CD4-positive, alpha-beta memory T cell (primary cell): ENCODE measurements at regions not wholly inside any gene's neighbourhood (a gene's known extent, or its start where the extent isn't known, plus 50 kb on each side); places are given as distances from the start of the nearest gene placed in this dataset.

Experiments
- CTCF ChIA-PET: fragments of 350-600 bp; sonication (Branson Sonifier 250); formaldehyde crosslinking; loops from one replicate; lab custom pipeline; 2021; ENCODE audit warnings: inconsistent platforms; ENCODE audit not compliant: partially characterized antibody; lab: Charles Lee
- POLR2A ChIA-PET: fragments of 350-600 bp; sonication (Branson Sonifier 250); formaldehyde crosslinking; loops from one replicate; lab custom pipeline; 2021; ENCODE audit not compliant: partially characterized antibody; lab: Charles Lee
- DNase-seq, 5 donors: peaks; one replicate each; pipeline versions ENCODE4 v3.0.0 to v3.0.0-alpha.2; 2020 to 2022; ENCODE audit warnings: mixed read lengths in 1 of 5
- H3K27ac ChIP-seq: one replicate; pipeline ENCODE4 v1.7.0; 2013; ENCODE audit warnings: low read depth, low read length
- H3K27me3 ChIP-seq: 2 replicates; pipeline ENCODE4 v1.7.0; 2013; ENCODE audit warnings: mild to moderate bottlenecking, low read length, moderate library complexity; ENCODE audit not compliant: insufficient read depth
- H3K36me3 ChIP-seq: 2 replicates; pipeline ENCODE4 v1.7.0; 2013; ENCODE audit warnings: mild to moderate bottlenecking, low read length, moderate library complexity; ENCODE audit not compliant: insufficient read depth
- H3K4me1 ChIP-seq: 2 replicates; pipeline ENCODE4 v1.7.0; 2013; ENCODE audit warnings: mild to moderate bottlenecking, low read length, moderate library complexity; ENCODE audit not compliant: insufficient read depth
- H3K4me3 ChIP-seq, 2 donors: one replicate each; pipeline ENCODE4 v1.7.0; 2013; ENCODE audit warnings: low read length in 2 of 2, mild to moderate bottlenecking in 1 of 2
- H3K9me3 ChIP-seq, 2 donors: one replicate each; pipeline ENCODE4 v1.7.0; 2013; ENCODE audit warnings: low read length in 2 of 2, control low read depth in 1 of 2; ENCODE audit not compliant: control insufficient read depth in 1 of 2
- H3K27ac Mint-ChIP-seq, 7 donors: one replicate each; pipeline ENCODE4 v1.8.0; 2020 to 2021; ENCODE audit warnings: mixed read lengths in 7 of 7, mild to moderate bottlenecking in 6 of 7, inconsistent platforms in 3 of 7, moderate library complexity in 3 of 7
- H3K27me3 Mint-ChIP-seq, 2 donors: one replicate each; pipeline ENCODE4 v1.8.0; 2020 to 2021; ENCODE audit warnings: mixed read lengths in 2 of 2
- H3K36me3 Mint-ChIP-seq, 2 donors: one replicate each; pipeline ENCODE4 v1.8.0; 2020 to 2021; ENCODE audit warnings: mixed read lengths in 2 of 2, inconsistent platforms in 1 of 2, mild to moderate bottlenecking in 1 of 2
- H3K4me1 Mint-ChIP-seq, 4 donors: one replicate each; pipeline ENCODE4 v1.8.0; 2020 to 2021; ENCODE audit warnings: mixed read lengths in 4 of 4, mild to moderate bottlenecking in 1 of 4
- H3K4me3 Mint-ChIP-seq, 8 donors: one replicate each; pipeline ENCODE4 v1.8.0; 2020 to 2021; ENCODE audit warnings: mixed read lengths in 8 of 8, mild to moderate bottlenecking in 7 of 8, moderate library complexity in 6 of 8, inconsistent platforms in 3 of 8
- H3K9me3 Mint-ChIP-seq, 8 donors: one replicate each; pipeline ENCODE4 v1.8.0; 2020 to 2021; ENCODE audit warnings: mixed read lengths in 8 of 8, mild to moderate bottlenecking in 5 of 8, inconsistent platforms in 3 of 8, moderate library complexity in 1 of 8
- intact Hi-C: fragments of 100-400 bp; cut with micrococcal nuclease; formaldehyde crosslinking; loops from one replicate; pipeline ENCODE4 v1.15.1; 2023

DNA sequence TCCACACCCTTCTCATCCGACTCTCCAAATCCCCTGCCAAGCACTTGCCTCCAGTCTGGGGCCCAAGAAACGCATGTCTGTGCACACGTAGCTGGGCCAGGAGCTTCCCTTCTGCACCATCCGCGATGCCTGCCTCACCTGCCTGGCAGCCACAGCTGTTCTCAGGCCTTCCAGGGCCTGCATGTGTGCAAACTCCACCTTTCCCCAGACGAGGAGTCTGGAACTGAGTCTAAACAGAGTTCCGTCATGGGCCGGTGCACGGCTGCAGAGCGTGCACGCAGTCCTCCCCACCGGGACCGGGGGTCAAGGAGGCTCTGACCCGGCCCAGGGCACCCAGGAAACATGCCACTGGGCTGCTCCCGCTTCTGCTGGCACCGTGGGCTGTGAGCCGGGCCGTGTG is 66.8 kb upstream of the SALL3 start:
- Histone ChIP-seq H3K4me1 (no peaks in the 10 kb centered on the region), H3K36me3 (no peaks in the 10 kb centered on the region), H3K27ac (no peak overlapping the region), H3K4me3 (no peak overlapping the region), H3K9me3 (no peaks in the 10 kb centered on the region), H3K27me3 (no peaks in the 10 kb centered on the region)
- H3K27me3 Mint-ChIP-seq, result peaks cover 2 to 5% of the 10 kb centered on the region in 2 donors
- H3K9me3 Mint-ChIP-seq, result peaks cover 0 to 6% (median 3%) of the 10 kb centered on the region in 8 donors
- intact Hi-C loops, result no loop called here
- H3K27ac Mint-ChIP-seq, result no peak overlapping the region
- ChIA-PET POLR2A (no interaction called here), CTCF (no interaction called here)
- H3K4me3 Mint-ChIP-seq, result no peak overlapping the region
- H3K4me1 Mint-ChIP-seq, result no peaks in the 10 kb centered on the region
- H3K36me3 Mint-ChIP-seq, result no peaks in the 10 kb centered on the region
- DNase-seq, result no peak

DNA sequence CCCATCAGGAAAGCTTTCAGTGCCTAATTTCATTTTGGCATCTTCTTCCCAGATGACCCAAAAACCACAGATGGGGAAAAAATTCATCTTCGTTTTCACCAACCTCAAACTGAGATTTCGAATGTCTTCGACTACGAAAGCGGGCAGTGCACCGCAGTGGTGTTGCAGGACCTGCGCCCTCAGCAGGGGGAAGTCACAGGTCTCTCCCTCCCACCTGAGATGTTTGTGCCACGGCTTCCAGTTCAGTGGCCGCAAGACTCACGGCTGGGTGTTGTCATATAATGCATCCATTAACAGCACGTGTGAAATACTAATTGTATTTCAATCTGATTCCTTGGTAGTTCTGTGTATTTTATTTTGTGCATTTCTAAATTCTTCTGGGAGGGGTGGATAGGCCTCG is 66.2 kb upstream of the SALL3 start:
- intact Hi-C loops, result no loop called here
- Histone ChIP-seq H3K36me3 (no peaks in the 10 kb centered on the region), H3K4me3 (no peak overlapping the region), H3K4me1 (no peaks in the 10 kb centered on the region), H3K27me3 (no peaks in the 10 kb centered on the region), H3K27ac (no peak overlapping the region), H3K9me3 (no peaks in the 10 kb centered on the region)
- DNase-seq, result no peak
- Mint-ChIP-seq H3K27ac (no peak overlapping the region), H3K36me3 (no peaks in the 10 kb centered on the region), H3K27me3 (peaks cover 2 to 7% of the 10 kb centered on the region in 2 donors), H3K9me3 (peaks cover 0 to 6% (median 4%) of the 10 kb centered on the region in 8 donors), H3K4me3 (no peak overlapping the region), H3K4me1 (no peaks in the 10 kb centered on the region)
- POLR2A ChIA-PET, result no interaction called here
- CTCF ChIA-PET, result no interaction called here

DNA sequence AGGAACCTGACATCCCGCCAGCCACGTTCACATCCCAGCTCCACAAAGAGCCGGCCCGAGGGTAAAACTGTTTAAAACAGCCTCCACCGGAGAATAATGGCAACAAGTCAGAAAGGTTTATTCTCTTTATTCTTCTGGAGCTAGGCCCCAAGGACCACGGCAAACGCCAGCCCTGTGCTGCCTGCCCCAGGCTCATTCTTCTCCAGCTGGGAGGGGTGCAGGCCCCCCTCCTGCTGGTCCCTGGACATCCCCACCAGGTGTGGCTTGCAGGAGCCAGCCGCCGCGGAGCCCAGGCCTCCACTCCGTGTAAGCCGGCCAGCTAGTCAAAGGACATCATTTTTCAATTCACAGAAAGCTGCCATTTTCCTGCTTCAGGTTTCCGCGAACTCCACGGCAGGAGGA is 65.8 kb upstream of the SALL3 start:
- Mint-ChIP-seq H3K4me3 (no peak overlapping the region), H3K9me3 (peaks cover 0 to 6% (median 4%) of the 10 kb centered on the region in 8 donors), H3K4me1 (no peaks in the 10 kb centered on the region), H3K27me3 (peaks cover 2 to 7% of the 10 kb centered on the region in 2 donors), H3K27ac (no peak overlapping the region), H3K36me3 (no peaks in the 10 kb centered on the region)
- Histone ChIP-seq H3K27ac (no peak overlapping the region), H3K27me3 (no peaks in the 10 kb centered on the region), H3K4me1 (no peaks in the 10 kb centered on the region), H3K36me3 (no peaks in the 10 kb centered on the region), H3K9me3 (no peaks in the 10 kb centered on the region), H3K4me3 (no peak overlapping the region)
- DNase-seq, result no peak
- ChIA-PET POLR2A (no interaction called here), CTCF (no interaction called here)
- intact Hi-C loops, result no loop called here

DNA sequence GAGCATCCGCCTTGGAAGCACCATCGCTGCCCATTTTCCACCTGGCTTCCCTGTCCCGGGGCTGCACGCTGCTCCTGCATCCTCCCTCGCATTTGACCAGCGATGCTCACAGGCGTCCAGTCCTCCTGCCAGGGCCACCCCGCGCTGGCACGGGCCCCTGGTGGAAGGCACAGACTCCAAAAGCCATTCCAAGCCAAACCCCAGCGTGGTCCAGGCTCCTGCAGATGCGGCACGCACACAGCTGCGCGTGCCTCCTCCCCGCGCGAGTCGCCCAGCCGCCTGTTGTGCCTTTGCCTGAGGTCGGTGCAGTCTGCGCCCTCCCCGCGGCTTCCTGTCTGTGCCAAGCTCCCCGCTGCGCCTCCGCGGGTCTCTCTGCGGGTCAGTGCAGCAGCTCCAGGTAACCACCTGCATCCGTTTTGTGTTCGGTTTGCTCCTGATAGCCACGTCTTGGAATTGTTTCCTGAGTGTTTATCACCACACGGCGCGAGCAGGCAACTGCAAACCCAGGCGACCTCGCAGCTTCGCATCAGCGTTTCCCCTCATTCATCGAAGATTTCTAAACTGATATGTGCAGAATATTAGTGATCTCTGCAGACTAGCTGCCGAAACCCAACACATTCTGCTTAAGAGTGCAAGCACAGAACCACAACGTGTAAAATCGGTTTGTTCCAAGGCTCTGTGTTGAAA is 65.2 kb upstream of the SALL3 start:
- Mint-ChIP-seq H3K9me3 (peaks cover 0 to 6% (median 4%) of the 10 kb centered on the region in 8 donors), H3K4me3 (no peak overlapping the region), H3K4me1 (no peaks in the 10 kb centered on the region), H3K27ac (no peak overlapping the region), H3K36me3 (no peaks in the 10 kb centered on the region), H3K27me3 (peaks cover 2 to 7% of the 10 kb centered on the region in 2 donors)
- Histone ChIP-seq H3K27me3 (no peaks in the 10 kb centered on the region), H3K9me3 (no peaks in the 10 kb centered on the region), H3K36me3 (no peaks in the 10 kb centered on the region), H3K27ac (no peak overlapping the region), H3K4me1 (no peaks in the 10 kb centered on the region), H3K4me3 (no peak overlapping the region)
- POLR2A ChIA-PET, result no interaction called here
- CTCF ChIA-PET, result no interaction called here
- DNase-seq, result no peak
- intact Hi-C loops, result no loop called here

DNA sequence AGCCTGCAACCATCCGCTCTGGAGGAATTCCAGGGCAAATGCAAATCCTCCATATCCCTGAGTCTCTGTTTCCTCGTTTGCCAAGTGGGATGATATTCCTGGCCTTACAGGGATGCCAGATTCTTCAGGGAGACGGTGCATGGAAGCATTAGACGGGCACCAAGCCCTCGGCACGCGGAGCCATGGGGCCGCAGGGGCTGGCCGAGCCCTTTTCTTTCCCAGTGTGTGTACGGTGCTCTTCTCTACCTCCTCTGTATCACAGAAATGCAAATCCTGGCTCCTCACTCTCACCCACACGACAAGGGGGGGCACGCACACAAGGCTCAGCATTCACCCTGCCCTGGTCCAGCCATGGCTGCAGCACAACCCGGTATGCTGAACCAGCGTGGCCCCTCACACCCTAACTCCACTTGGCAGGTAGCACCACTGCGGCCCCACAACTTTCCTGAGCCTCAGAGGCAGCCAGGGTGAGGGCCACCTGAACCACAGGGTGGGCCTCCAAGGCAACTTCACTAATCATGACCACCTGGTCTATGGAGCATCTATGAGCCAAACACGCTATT is 64.1 kb upstream of the SALL3 start:
- POLR2A ChIA-PET, result no interaction called here
- CTCF ChIA-PET, result no interaction called here
- no peak overlapping the region for H3K27ac ChIP-seq
- H3K4me3 Mint-ChIP-seq, result no peak overlapping the region
- H3K9me3 ChIP-seq, result no peaks in the 10 kb centered on the region
- H3K36me3 Mint-ChIP-seq, result no peaks in the 10 kb centered on the region
- H3K9me3 Mint-ChIP-seq, result peaks cover 0 to 6% (median 4%) of the 10 kb centered on the region in 8 donors
- intact Hi-C loops, result no loop called here
- H3K27me3 Mint-ChIP-seq, result peaks cover 2 to 7% of the 10 kb centered on the region in 2 donors
- H3K4me1 ChIP-seq, result no peaks in the 10 kb centered on the region
- no peaks in the 10 kb centered on the region for H3K4me1 Mint-ChIP-seq
- DNase-seq, result no peak
- H3K27me3 ChIP-seq, result no peaks in the 10 kb centered on the region
- H3K36me3 ChIP-seq, result no peaks in the 10 kb centered on the region
- H3K27ac Mint-ChIP-seq, result no peak overlapping the region
- H3K4me3 ChIP-seq, result no peak overlapping the region

DNA sequence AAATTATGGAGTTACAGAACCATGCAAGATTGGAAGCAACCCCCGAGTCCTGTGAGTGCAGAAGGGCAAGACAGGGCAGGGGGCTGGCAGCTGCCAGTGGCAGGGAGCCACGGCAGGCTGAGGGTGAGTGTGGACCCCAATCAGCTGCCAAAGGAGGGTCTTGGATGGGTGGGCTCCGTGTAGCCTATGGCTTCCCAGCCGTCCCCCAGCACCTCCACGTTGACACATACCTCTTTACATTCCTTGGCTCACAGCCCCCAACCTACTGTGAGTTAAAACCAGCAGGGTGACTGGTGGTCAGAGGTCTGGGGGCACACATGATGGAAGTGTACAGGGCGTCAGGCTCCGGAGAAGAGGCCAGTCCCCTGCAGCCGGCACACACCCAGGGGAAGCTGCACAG is 60.9 kb upstream of the SALL3 start:
- no peaks in the 10 kb centered on the region for H3K27me3 ChIP-seq
- no peak overlapping the region for H3K27ac ChIP-seq
- H3K9me3 ChIP-seq, result no peaks in the 10 kb centered on the region
- intact Hi-C loops, result no loop called here
- Mint-ChIP-seq H3K27ac (no peak overlapping the region), H3K9me3 (peaks cover 0 to 6% (median 4%) of the 10 kb centered on the region in 8 donors), H3K4me3 (no peak overlapping the region), H3K4me1 (no peaks in the 10 kb centered on the region), H3K36me3 (no peaks in the 10 kb centered on the region), H3K27me3 (peaks cover 4 to 5% of the 10 kb centered on the region in 2 donors)
- no peaks in the 10 kb centered on the region for H3K4me1 ChIP-seq
- ChIA-PET CTCF (no interaction called here), POLR2A (no interaction called here)
- DNase-seq, result no peak
- H3K36me3 ChIP-seq, result no peaks in the 10 kb centered on the region
- H3K4me3 ChIP-seq, result no peak overlapping the region

DNA sequence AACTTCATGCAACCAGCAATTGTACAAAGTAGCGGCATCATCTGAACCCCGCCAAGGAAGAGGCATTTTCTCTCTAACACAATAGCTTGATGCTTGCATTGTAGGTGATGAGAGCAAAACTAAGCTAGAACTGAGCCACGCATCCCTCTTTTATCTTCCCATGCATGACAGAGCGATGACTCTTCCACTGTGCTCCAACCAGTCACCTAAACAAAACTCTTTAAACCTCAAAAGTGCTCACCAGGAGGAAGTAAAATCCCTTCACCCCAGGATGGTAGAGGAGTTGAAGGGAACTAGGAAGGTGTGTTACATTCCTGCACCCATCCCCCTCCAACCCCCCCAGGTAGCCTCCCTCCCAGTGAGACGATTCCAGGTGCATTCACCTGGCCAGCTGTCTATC is 59.7 kb upstream of the SALL3 start:
- Histone ChIP-seq H3K4me3 (no peak overlapping the region), H3K27ac (no peak overlapping the region), H3K36me3 (no peaks in the 10 kb centered on the region), H3K9me3 (no peaks in the 10 kb centered on the region), H3K4me1 (no peaks in the 10 kb centered on the region), H3K27me3 (no peaks in the 10 kb centered on the region)
- Mint-ChIP-seq H3K9me3 (peaks cover 0 to 6% (median 4%) of the 10 kb centered on the region in 8 donors), H3K36me3 (no peaks in the 10 kb centered on the region), H3K27me3 (peaks cover 4 to 5% of the 10 kb centered on the region in 2 donors), H3K4me1 (no peaks in the 10 kb centered on the region), H3K27ac (no peak overlapping the region), H3K4me3 (no peak overlapping the region)
- POLR2A ChIA-PET, result no interaction called here
- CTCF ChIA-PET, result no interaction called here
- no peak for DNase-seq
- intact Hi-C loops, result no loop called here
